SKM-1 (cell line): ENCODE measurements at regions not wholly inside any gene's neighbourhood (a gene's known extent, or its start where the extent isn't known, plus 50 kb on each side); places are given as distances from the start of the nearest gene placed in this dataset.
"Not testable (repeated sequence)": the region's sequence is repeated elsewhere in the genome, so short reads cannot be mapped to it uniquely, and the experiment has no call there.

ENCODE experiments used
- DNase-seq: peaks from one replicate; lab custom pipeline; 2025; ENCODE audit not compliant: unreplicated experiment; lab: John Stamatoyannopoulos, UW

DNA sequence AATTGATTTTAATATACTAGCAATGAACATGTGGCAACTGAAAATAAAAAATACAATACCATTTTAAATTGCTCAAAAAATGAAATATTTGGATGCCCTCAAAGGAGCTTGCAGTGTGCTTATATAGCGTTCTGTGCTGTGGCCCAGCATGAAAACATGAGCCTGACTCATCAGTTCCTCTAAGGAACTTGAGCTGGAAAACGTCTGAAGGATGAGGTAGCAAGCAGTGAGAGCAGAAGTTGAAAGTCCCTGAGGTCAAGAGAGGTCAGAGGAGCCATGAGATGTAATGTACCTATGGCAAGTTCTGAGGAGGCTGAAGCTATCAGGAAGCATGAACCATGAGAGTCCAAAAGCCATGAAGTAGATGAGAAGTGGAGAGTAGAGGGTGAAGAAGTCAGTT, 59.7 kb downstream of the HMGB3 start:
- DNase-seq, result peak; percentile 50

- not testable (repeated sequence) for DNase-seq
Observed at GRCh38 chrX:151066373-151066772, 83.2 kb downstream of the HMGB3 start.

GRCh38 chrX:151073767-151074166, 90.6 kb downstream of the HMGB3 start:
- no peak for DNase-seq

DNA sequence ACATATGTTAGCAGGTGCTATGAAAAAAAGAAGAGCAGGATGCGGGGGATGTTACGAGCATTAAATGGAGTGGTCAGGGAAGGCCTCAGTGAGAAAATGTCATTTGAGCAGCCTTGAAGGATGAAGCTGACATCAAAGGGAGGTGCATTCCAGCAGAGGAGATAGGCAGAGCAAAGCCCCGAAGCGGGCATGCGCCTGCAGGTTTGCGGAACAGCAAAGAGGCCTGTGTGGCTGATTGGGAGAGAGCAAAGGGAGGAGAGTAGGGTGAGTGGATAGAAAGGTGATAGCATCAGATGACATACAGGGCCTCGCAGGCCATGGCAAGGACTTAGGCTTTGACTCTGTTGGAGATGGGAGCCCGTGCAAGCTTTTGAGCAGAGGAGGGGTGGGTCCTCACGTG, 95.4 kb upstream of the GPR50 start:
- DNase-seq, result no peak

- DNase-seq, result peak; percentile 17
Observed at GRCh38 chrX:151082077-151082948, 94.1 kb upstream of the GPR50 start.

GRCh38 chrX:151084454-151084853, 91.9 kb upstream of the GPR50 start:
- DNase-seq, result no peak

- DNase-seq, result no peak
Observed at GRCh38 chrX:151085207-151085606, 91.2 kb upstream of the GPR50 start.

DNA sequence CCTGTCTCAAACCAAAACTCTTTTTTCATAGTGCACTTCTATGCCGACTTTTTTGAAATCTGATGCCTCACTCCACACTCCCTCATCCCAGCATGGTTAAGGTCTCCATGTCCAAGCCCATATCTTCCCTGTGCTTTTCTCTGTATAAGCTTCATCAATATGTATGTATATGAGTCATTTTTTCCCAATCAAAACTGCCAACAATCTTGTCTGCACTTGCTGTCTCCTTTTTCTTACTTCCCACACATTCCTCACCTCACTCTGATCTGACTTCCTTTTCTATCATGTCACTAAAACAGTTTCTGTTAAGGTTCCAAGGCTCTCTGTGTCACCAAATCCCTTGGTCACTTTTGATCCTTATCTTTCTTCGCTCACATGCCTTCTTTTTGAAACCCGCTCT, 88.2 kb upstream of the GPR50 start:
- DNase-seq, result no peak

DNA sequence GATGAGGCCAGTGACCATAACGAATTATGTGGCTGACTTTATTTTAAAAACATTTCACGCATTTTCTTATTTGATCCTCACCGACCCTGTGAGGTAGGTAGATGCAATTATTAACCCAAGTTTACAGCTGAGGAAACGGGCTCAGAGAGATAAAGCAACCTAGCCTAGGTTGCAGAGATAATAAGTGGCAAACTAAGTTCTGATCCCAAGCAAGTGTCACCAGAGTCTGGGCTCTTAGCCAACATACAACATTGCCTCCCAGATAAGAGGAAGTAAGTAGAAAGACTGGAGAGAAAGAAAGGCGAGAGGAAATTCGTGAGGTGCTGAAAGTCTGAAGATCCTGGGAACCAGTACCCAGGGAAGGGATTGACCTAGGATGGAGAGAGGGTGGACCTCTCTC, 77.4 kb upstream of the GPR50 start:
- peak; percentile 4 for DNase-seq

DNA sequence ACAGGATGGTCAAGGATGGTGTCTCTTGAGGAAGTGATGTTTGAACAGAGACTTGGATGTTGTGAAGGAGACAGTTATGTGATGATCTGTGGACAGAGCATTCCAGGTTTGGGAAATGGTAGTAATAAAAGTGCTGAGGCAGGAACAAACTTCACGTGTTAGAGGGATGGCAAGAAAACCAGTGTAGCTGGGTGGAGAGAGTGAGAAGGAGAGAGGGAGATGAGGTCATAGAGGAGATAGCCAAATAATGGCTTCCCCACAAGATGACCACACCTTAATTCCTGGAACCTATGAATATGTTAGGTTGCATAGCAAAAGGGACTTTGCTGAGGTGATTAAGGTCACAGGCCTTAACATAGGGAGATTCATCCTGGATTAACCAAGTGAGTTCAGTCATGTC, 75.6 kb upstream of the GPR50 start:
- DNase-seq, result no peak

DNA sequence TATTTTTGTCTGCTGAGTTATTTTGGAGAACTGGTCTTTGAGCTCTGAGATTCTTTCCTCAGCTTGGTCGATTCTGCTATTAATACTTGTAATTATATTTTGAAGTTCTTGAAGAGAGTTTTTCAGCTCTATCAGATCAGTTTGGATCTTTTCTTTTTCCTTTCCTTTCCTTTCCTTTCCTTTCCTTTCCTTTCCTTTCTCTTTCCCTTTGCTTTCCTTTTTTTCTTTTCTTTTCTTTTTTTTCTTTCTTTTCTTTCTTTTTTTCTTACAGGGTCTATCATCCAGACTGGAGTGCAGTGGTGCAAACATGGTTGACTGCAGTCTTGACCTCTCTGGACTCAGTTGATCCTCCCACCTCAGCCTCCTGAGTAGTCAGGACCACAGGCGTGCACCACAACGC, 63.2 kb upstream of the GPR50 start:
- DNase-seq, result not testable (repeated sequence)
